Fibroblast of lung (primary cell): ENCODE measurements at regions not wholly inside any gene's neighbourhood (a gene's known extent, or its start where the extent isn't known, plus 50 kb on each side); places are given as distances from the start of the nearest gene placed in this dataset.
"Not testable (repeated sequence)": the region's sequence is repeated elsewhere in the genome, so short reads cannot be mapped to it uniquely, and the experiment has no call there.

Experiments used
- DNase-seq, 2 donors: peaks; one replicate each; pipeline versions ENCODE4 v3.0.0 to v3.0.0-alpha.2; 2010; ENCODE audit warnings: low read depth in 2 of 2
- H2AFZ ChIP-seq: 2 replicates; pipeline ENCODE4 v1.5.1; 2012; ENCODE audit warnings: low read length, control low read depth, inconsistent platforms
- H3K27ac ChIP-seq: 2 replicates; pipeline ENCODE4 v1.5.1; 2011; ENCODE audit warnings: low read length, control low read depth; ENCODE audit not compliant: insufficient read depth
- H3K27me3 ChIP-seq: 2 replicates; pipeline ENCODE4 v1.5.1; 2011; ENCODE audit warnings: mild to moderate bottlenecking, low read length; ENCODE audit not compliant: control insufficient read depth, insufficient read depth
- H3K36me3 ChIP-seq: 2 replicates; pipeline ENCODE4 v1.5.1; 2011; ENCODE audit warnings: low read length; ENCODE audit not compliant: control insufficient read depth, insufficient read depth
- H3K4me1 ChIP-seq: 2 replicates; pipeline ENCODE4 v1.5.1; 2011; ENCODE audit warnings: low read length; ENCODE audit not compliant: control insufficient read depth, insufficient read depth; ENCODE audit errors: extremely low read depth
- H3K4me2 ChIP-seq: 2 replicates; pipeline ENCODE4 v1.5.1; 2011; ENCODE audit warnings: low read length, control low read depth; ENCODE audit not compliant: insufficient read depth; ENCODE audit errors: extremely low read depth
- H3K4me3 ChIP-seq, 4 experiments: fragments of 200-600 bp in 1 of 4; sonication (generic) in 1 of 4; replicated peaks in 1 of 4; 2 replicates each; pipeline ENCODE4 v1.5.1; 2011 to 2016; ENCODE audit warnings: low read length in 4 of 4, low read depth in 3 of 4, mild to moderate bottlenecking in 3 of 4, control low read depth in 2 of 4, inconsistent platforms in 1 of 4, mixed read lengths in 1 of 4; ENCODE audit not compliant: insufficient read depth in 1 of 4; ENCODE audit errors: control extremely low read depth in 1 of 4
- H3K79me2 ChIP-seq: 2 replicates; pipeline ENCODE4 v1.5.1; 2012; ENCODE audit warnings: mild to moderate bottlenecking, low read length, inconsistent platforms; ENCODE audit not compliant: control insufficient read depth, insufficient read depth
- H3K9ac ChIP-seq: 2 replicates; pipeline ENCODE4 v1.5.1; 2011; ENCODE audit warnings: mild to moderate bottlenecking, low read length, control low read depth; ENCODE audit not compliant: insufficient read depth
- H3K9me3 ChIP-seq: 2 replicates; pipeline ENCODE4 v1.5.1; 2012; ENCODE audit warnings: low read depth, low read length; ENCODE audit not compliant: control insufficient read depth, insufficient read depth
- H4K20me1 ChIP-seq: 2 replicates; pipeline ENCODE4 v1.5.1; 2011; ENCODE audit warnings: low read length; ENCODE audit not compliant: control insufficient read depth, insufficient read depth; ENCODE audit errors: extremely low read depth
- CTCF ChIP-seq, 2 donors: IDR thresholded peaks in 1 of 2; conservative IDR thresholded peaks in 1 of 2; 1 replicate in 1 of 2; 2 replicates in 1 of 2; pipeline ENCODE4 v1.5.1; 2011 to 2012; ENCODE audit warnings: low read length in 2 of 2, control low read depth in 1 of 2, inconsistent platforms in 1 of 2, low read depth in 1 of 2, mild to moderate bottlenecking in 1 of 2
- EZH2 ChIP-seq: IDR thresholded peaks from 2 replicates; pipeline ENCODE4 v1.5.1; 2012; ENCODE audit warnings: low read length, control low read depth, mild to moderate bottlenecking; ENCODE audit errors: missing control alignments

DNA sequence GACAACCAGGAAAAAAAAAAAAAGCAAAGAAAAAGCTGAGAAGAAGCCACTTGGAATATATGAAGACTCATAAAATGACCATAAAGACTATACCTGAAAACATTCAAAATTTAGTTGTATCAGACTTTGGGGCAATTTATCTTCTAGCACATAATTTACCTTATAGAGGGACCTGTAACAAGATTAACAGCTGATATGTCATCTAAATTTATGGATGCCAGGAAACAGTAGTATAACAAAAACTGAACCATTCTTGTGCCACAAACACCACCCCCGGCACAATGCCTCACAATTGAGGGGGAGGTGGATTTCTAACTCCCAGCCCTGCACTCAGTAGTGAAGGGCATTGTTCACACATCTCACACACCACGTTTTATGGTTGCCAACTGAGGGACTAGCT, 1352.0 kb downstream of the BRINP3 start:
- no peak for TF ChIP-seq CTCF (conservative IDR thresholded peaks at IDR 0.05 in 1 of 2, IDR thresholded peaks at IDR 0.05 in 1 of 2; ENCODE audit: low read depth in 1 of 2, low read length in 2 of 2)
- TF ChIP-seq EZH2 = no peak
- Histone ChIP-seq H4K20me1 (no peaks in the 10 kb centered on the region), H3K4me1 (no peaks in the 10 kb centered on the region), H3K9ac (no peak overlapping the region), H3K27me3 (no peaks in the 10 kb centered on the region), H3K36me3 (no peaks in the 10 kb centered on the region), H3K9me3 (no peaks in the 10 kb centered on the region), H3K27ac (no peak overlapping the region), H3K79me2 (no peaks in the 10 kb centered on the region), H3K4me2 (no peak overlapping the region), H2AFZ (no peak overlapping the region), H3K4me3 (no peak overlapping the region)
- no peak for DNase-seq

- Histone ChIP-seq H3K4me2 (no peak overlapping the region), H4K20me1 (no peaks in the 10 kb centered on the region), H2AFZ (no peak overlapping the region), H3K9me3 (no peaks in the 10 kb centered on the region), H3K4me1 (no peaks in the 10 kb centered on the region), H3K9ac (no peak overlapping the region), H3K36me3 (no peaks in the 10 kb centered on the region), H3K27me3 (no peaks in the 10 kb centered on the region), H3K4me3 (no peak overlapping the region), H3K27ac (no peak overlapping the region), H3K79me2 (no peaks in the 10 kb centered on the region)
- peak in 1 of 2 donors; percentile 9 for DNase-seq
- no peak for TF ChIP-seq EZH2
- TF ChIP-seq CTCF (conservative IDR thresholded peaks at IDR 0.05 in 1 of 2, IDR thresholded peaks at IDR 0.05 in 1 of 2; ENCODE audit: low read depth in 1 of 2, low read length in 2 of 2) = no peak
These were observed 1346.1 kb downstream of the BRINP3 start for GRCh38 chr1:189131576-189131975.

GRCh38 chr1:189139748-189140147, 1337.9 kb downstream of the BRINP3 start:
- not testable (repeated sequence) for H3K27me3 ChIP-seq, H3K4me1 ChIP-seq, DNase-seq, H3K9me3 ChIP-seq, H3K9ac ChIP-seq, H3K4me3 ChIP-seq, H3K4me2 ChIP-seq, H2AFZ ChIP-seq, H3K79me2 ChIP-seq, H3K36me3 ChIP-seq, H4K20me1 ChIP-seq, H3K27ac ChIP-seq
